Fibroblast of the conjunctiva (primary cell): ENCODE measurements at regions not wholly inside any gene's neighbourhood (a gene's known extent, or its start where the extent isn't known, plus 50 kb on each side); places are given as distances from the start of the nearest gene placed in this dataset.
"Not testable (repeated sequence)": the region's sequence is repeated elsewhere in the genome, so short reads cannot be mapped to it uniquely, and the experiment has no call there.

ENCODE experiments used
- DNase-seq: peaks from one replicate; pipeline ENCODE4 v3.0.0-alpha.2; 2010; ENCODE audit warnings: low read depth

DNA sequence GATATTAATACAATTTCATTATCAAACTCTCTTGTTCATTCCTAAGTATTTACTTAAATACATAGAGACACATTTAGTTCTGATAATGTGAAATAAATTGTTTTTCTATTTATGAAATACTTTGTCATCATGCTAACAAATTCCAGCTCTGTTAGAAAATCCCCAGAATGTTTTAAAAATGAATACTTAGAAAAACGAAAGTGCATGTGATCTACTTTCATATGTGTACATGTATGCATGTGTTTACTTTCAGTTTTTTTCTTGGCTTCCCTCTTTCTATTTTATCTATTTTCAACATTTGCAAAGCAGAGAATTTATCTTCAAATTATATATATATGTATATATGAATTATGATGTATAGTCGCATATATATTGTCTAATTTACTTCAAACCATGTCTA is 1110.0 kb upstream of the PCDH20 start:
- no peak for DNase-seq

DNA sequence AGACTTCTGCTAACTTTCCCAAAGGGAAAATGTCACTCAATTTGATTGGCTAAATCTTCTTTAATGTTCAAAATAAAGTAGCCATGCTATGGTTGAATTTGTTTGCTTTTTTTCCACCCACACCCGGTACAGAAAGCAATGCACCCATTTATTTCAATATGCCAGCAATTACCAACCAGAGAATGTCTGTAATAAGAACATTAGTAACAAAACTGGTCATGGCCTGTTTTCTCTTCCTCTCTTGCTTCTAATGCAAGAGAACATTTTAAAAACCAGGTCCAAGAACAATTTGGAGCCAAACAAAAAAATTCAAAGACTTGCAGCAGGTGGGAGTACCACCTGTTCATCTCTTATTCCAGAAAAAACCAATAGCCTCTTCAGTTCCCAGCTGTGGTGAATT is 1108.8 kb upstream of the PCDH20 start:
- DNase-seq = no peak

DNA sequence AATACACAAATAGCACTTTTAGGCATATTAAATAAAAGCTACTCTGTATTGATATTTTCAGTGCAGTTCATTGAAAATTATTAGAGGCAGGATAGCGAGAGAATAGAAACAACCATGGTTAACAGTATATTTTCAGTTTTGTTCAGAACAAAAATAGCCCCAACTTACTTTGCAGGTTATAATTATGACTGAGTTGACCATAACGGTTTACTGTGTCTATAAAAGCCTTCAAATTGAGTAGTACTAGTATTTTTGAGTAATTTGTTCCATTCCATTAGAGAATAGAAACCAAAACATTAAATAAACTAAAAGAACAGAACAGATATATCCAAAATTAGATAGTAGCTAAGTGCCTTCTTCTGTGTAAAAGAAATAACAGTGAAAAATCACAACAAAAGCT is 1108.4 kb upstream of the PCDH20 start:
- no peak for DNase-seq

DNA sequence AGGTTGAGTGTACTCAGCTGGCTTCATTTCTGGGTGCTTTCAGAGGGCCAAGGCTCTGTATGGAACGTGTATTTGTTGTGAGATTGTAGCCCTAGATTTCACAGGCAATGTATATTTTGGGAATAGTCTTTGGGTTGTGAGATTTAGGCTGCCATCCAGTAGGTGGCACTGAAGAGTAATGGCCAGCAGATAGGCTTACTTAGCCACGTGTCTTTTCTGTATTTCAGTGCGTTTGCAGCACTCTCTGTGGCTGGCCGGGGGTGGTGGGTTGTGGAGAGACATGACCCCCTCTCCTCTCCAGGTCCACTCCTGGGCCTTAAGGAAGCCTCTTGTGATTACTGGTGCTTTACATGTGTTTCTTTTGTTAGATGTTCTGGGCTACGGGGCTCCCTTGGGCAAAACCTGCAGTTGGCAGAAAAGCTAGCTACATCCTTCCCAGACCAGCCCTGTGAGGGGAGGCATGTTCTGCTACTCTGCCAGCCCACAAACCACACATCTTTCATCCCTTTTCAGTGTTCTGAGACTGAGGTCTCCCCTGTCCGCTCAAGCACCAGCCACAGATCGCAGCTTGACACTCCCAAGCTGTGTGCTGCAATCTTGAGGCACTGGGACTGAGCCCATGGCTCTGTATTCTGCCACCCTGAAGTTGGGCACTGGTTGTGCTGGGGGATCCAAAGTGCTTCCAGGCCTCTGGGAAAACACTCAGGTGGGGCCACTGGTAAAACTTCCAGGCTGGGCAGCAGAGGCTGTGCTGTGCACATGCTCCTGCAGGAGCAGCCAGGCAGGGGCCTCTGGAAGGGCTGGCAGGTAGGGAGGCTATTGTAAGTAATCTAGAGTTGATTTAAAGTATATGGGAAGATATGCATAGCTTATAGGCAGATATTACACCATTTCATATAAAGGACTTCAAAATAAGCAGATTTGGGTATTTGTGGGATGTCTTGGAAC is 1096.8 kb upstream of the PCDH20 start:
- DNase-seq = peak; percentile 5

- DNase-seq = no peak
These were observed 1095.4 kb upstream of the PCDH20 start for GRCh38 chr13:62510906-62511655.

DNA sequence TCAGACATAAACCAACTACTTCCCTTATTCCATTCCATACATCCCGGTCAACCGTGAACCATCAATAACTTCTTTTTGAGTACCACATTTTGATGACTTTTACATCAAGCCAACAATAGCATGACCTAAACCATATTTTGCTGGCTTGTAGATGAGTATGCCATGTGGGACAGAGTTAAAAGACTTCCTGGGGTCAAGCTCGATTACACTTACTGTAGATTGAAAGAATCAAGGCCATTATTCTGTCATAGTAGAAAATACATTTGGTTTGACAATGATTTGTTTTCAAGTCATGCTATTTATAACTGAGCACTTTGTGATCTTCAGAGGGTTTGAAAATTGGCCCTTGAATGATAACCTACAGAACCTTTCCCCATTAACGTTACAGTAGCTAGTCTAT is 1086.9 kb upstream of the PCDH20 start:
- DNase-seq = no peak

DNA sequence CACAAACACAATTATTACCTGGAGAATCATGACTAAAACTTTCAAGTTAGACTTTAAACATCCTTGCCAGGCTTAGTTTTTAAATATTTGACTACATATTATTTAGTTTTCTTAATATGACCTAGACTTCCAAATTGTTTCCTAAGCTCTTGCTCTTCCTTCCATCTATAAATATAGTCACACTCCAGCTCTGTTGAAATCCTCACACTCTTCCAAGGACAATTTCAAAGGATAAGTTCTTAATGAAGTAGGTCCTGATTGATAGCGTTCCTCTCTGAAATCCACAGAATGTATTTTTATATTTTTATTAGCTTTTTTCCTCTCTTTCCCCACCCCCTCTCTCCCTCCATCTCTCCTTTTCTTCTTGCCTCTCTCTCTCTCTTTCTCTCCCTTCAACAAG is 1074.1 kb upstream of the PCDH20 start:
- no peak for DNase-seq

- DNase-seq = no peak
These were observed 1068.1 kb upstream of the PCDH20 start for GRCh38 chr13:62483774-62484173.

DNA sequence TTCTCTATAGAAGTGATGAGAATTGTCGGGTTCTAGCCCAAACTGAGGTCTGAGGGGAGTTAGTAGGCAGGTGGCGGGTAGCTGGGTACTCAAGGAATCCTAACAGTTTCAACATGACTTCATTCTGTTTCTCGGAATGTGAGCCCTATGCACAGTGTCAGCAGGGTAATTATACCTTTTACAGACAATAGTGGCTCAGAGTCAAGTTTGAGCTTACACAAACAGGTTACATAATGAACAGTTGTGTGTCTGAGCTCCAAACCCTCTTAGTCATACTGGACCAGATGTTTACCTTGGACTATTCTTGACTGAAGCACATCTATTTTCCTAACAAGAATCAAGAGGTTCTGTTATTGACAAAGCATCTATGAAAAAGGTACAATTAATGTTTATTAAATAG is 1066.7 kb upstream of the PCDH20 start:
- no peak for DNase-seq

DNA sequence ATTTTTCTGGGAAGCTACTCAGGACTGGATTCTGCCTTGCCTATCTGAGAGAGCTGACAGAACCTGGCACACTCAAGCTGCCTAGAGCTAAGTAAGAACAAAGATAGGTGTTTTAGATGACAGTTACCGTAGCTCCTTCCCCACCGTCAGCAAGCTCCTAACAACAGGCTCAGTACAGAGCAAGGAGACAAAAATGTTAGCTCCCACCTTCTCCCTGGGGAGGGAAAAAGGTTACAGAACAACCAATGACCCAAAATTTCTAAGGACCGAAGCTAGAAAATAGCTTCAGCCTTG is 1058.2 kb upstream of the PCDH20 start:
- no peak for DNase-seq

DNA sequence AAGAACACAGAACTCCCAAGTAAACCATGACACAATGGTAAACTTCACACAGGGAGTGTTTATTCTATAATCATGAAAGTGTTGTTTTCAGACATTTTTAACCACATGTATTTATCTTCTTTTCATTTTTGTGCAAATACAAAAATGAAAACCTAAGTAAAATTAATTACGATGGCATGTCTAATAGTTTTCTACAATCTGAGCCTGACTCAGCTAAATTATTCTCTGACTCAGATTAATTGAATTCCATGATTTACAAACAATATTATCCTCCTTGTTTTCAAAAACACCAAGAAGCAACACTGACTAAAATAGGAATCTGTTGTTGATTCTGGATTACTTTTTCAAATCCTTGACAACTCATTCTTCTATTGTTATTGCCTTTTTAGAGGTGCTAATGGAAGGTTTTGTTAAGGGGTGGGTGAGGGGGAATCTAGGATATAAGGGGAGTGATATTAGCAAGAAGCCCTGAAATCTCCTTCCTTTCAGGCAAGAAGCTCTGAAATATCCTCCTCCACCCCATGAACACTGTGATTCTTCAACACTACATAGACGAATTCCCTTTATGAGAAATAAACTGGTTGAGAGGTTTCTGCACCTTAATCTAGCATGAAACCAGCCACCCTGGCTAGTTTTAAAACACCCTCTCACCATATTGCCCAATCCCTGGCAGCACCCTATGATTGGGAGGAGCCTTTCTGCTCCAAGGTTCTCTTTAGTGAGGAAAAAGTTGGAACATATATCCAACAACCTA is 1057.7 kb upstream of the PCDH20 start:
- DNase-seq = no peak

DNA sequence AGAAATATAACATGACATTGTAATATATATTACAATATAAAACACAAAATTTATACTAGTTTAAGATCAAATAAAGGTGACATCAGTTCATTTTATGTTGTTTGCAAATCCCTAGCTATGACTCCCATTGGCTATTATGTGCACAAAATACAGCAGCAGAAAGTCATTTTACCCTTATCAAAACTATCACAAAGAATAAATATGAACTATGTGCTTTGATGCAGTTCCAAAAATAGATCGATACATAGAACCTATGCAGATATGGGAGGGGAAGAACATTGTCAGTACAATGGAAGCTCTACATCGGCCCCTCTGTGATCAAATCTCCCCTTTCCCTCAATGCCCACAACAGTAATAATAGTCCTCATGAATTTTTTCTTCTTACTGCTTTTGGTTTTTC is 1038.1 kb upstream of the PCDH20 start:
- no peak for DNase-seq

GRCh38 chr13:62450759-62451158 is 1035.1 kb upstream of the PCDH20 start:
- no peak for DNase-seq

DNA sequence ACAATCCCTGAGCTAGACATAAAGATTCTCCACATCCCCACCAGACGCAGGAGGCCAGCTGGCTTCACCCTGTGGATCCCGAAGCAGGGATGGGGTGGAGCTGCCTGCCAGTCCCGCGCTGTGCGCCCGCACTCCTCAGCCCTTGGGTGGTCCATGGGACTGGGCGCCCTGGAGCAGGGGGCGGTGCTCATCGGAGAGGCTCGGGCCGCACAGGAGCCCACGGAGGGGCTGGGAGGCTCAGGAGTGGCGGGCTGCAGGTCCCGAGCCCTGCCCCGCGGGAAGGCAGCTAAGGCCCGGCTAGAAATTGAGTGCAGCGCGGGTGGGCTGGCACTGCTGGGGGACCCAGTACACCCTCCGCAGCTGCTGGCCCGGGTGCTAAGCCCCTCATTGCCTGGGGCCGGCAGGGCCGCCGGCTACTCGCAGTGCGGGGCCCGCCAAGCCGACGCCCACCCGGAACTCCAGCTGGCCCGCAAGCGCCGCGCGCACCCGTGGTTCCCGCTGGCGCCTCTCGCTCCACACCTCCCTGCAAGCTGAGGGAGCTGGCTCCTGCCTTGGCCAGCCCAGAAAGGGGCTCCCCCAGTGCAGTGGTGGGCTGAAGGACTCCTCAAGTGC is 1032.2 kb upstream of the PCDH20 start:
- DNase-seq = not testable (repeated sequence)

DNA sequence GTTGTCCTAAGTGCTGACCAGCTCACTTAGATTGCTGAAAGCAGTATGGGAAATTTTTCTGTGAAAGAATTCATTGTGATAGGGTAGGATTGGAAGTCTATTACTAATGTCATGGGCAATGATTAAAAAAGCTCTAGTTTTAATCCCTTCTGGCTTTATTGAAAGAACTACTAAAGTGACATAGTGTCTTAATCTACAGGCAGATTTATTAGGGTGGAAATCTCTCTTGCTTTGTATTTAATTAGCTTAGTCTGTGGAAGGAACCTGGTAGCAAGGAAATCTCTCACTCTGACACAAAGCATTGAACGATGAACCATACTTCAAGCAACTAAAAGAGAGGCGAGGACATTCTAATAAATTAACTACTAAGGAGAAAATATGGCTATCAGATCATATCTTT is 1029.2 kb upstream of the PCDH20 start:
- no peak for DNase-seq

- no peak for DNase-seq
These were observed 1018.4 kb upstream of the PCDH20 start for GRCh38 chr13:62434081-62434480.

DNA sequence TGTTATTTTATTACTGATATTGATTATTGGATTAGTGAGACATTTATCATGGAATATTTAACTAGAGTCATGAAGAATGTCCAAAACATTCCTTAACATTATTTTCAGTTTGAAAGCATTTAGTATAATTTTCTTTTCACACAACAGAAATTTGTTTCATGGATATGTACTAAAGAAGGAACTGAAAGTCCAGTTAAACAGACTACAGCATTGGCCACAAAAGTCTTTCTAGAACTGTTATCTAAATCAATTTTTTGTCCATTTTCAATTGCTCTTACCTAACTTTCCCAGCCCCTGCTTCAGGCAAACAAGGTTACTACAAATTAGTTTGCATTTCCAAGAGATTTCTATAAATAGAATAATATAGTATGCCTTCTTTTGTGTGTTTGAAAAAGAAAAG is 1018.0 kb upstream of the PCDH20 start:
- no peak for DNase-seq

DNA sequence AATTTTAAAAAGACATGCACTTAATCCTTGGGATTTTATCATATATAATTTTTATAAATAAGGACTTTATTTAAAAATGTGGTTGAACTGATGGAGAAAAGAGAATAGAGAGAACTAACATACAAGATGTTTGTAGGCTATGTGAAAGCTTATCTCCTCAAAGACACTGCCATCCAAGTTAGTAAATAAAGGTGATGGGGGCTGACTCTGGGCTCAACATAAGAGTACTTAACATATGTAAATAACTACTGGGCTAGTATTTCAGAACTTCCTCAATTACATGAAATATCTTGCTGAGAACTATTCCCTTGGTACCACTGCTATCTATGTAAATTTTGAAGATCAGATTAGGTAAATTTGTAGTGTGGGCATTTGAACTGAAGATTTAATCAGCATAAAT is 1017.3 kb upstream of the PCDH20 start:
- no peak for DNase-seq

DNA sequence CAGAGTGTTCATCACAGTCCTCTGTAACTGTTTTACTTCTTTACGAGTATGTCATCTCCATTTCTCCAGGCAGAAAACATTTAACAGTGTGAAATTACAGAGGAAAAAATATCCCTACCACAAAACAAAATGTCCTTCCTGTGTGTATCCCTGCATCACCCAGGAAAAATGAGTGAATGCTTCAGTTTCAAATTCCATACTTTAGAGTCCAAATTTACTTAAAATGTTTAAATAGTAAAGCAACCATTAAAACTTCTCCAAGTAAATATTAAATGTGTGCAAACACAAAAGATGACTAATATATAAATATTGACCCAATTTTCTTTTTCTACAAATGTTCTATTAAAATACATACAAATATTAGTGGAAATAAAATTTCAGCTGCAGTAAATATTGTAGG is 1016.6 kb upstream of the PCDH20 start:
- DNase-seq = no peak

GRCh38 chr13:62431852-62432251 is 1016.2 kb upstream of the PCDH20 start:
- DNase-seq = no peak

GRCh38 chr13:62418872-62419271 is 1003.2 kb upstream of the PCDH20 start:
- DNase-seq = no peak

GRCh38 chr13:62418376-62418775 is 1002.7 kb upstream of the PCDH20 start:
- DNase-seq = no peak
